GM10248 (cell line): ENCODE measurements at regions not wholly inside any gene's neighbourhood (a gene's known extent, or its start where the extent isn't known, plus 50 kb on each side); places are given as distances from the start of the nearest gene placed in this dataset.

Source experiments
- CTCF ChIA-PET: fragments of 300-600 bp; sonication (Branson Sonifier 250); formaldehyde crosslinking; extraction: SDS; loops from one replicate; lab custom pipeline; 2021; ENCODE audit warnings: antibody characterized with exemption; lab: Yijun Ruan, JAX
- POLR2A ChIA-PET: fragments of 350-650 bp; sonication (Branson Sonifier 250); formaldehyde crosslinking; extraction: SDS; loops from one replicate; lab custom pipeline; 2020; ENCODE audit warnings: antibody characterized with exemption; lab: Yijun Ruan, JAX
- DNase-seq: peaks from one replicate; pipeline ENCODE4 v3.0.0; 2012; ENCODE audit errors: extremely low spot score
- CTCF ChIP-seq: IDR thresholded peaks from 2 replicates; pipeline ENCODE4 v1.5.1; 2012; ENCODE audit warnings: mild to moderate bottlenecking, low read depth; ENCODE audit errors: extremely low read depth, missing control alignments, control extremely low read depth

DNA sequence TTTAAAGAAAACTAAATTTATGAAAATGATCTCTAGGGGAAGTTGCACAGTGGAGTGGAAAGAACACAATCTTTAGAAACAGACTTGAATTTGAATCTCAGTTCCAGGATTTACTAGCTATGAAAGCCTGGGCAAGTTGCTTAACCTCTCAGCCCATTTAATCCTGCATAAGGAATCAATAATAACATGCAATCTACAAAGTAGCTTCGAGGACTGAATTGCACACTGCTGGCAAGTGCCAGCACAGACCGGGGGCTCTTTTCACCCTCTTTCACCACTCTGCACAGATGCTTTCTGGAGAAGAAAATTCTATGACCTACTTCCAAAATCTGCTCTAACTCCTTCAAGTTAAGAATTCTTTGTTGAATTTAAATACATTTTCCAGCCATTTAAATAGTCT is 63.4 kb upstream of the ANK3 start:
- no peak for DNase-seq
- no peak for TF ChIP-seq CTCF
- CTCF ChIA-PET, result no interaction called here
- POLR2A ChIA-PET, result no interaction called here

- no peak for TF ChIP-seq CTCF
- POLR2A ChIA-PET, result no interaction called here
- CTCF ChIA-PET, result interaction anchor here (1.3 kb wide), 1 partner anchor 196 kb away, joined by 3 read pairs; no protein-coding TSS in a partner anchor
- DNase-seq, result no peak
Observed at GRCh38 chr10:60450291-60450690, 60.6 kb upstream of the ANK3 start.

GRCh38 chr10:60448246-60448645 is 58.6 kb upstream of the ANK3 start:
- DNase-seq, result no peak
- POLR2A ChIA-PET, result no interaction called here
- TF ChIP-seq CTCF, result no peak
- CTCF ChIA-PET, result no interaction called here

DNA sequence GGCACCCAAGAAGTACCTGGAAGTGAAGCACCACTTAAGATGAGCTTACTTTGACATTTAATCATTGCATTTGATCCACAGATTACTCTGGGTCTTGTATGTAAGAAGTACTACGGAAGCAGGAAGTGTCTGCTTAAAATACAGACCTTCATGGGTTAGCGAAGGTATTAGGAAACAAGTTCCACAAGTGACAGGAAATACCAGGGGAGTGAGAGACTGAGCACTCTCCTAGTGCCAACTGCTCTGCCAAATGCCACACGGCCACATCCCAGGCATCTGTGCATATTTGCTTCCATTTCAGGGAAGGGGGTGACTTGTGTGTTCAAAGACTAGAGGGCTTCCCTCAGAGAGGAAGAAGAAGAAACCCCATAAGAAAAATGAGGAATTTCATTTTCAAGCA is 57.2 kb upstream of the ANK3 start:
- ChIA-PET CTCF (interaction anchor here (1.0 to 1.5 kb wide), 3 partner anchors 9 to 332 kb away, joined by 3 read pairs; no protein-coding TSS in a partner anchor), POLR2A (no interaction called here)
- no peak for TF ChIP-seq CTCF
- no peak for DNase-seq

DNA sequence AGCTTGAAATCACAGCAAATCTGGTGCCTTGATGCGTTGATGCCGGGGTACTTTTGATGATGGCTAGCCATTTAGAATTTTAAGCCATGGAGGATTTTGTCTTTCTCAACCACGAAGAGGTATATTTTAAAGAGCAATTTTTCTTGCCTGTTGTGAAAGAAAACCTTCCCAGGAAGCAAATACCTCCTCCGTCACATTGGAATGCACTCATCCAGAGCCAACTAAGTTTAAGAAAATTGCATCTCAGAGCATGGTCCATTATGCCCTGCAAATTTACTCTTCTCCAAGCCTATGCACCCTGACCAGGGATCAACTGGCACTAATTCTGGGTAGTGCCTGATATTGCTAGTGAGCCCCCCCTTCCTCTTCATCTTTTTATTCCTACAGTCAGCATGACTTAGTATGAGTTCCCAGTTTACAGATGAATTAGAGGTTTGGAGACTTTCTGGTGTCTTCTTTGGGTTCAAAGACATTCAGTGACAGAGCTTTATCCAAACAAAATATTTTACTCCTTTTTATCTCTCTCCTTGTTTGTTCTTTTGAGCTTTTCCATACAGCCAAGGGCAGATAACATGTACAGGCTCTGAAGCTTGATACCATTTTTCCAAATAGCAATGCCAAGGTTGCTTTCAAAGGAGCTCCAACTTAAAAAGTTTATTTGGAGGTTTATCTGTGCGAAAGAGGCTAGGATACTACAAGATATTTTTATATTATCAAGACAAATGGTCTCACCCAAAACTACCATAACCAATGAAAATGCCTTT is 56.6 kb upstream of the ANK3 start:
- no peak for TF ChIP-seq CTCF
- DNase-seq, result no peak
- CTCF ChIA-PET, result interaction anchor here (0.7 to 1.6 kb wide), 5 partner anchors 8 to 332 kb away, joined by 3 read pairs; no protein-coding TSS in a partner anchor
- POLR2A ChIA-PET, result no interaction called here

DNA sequence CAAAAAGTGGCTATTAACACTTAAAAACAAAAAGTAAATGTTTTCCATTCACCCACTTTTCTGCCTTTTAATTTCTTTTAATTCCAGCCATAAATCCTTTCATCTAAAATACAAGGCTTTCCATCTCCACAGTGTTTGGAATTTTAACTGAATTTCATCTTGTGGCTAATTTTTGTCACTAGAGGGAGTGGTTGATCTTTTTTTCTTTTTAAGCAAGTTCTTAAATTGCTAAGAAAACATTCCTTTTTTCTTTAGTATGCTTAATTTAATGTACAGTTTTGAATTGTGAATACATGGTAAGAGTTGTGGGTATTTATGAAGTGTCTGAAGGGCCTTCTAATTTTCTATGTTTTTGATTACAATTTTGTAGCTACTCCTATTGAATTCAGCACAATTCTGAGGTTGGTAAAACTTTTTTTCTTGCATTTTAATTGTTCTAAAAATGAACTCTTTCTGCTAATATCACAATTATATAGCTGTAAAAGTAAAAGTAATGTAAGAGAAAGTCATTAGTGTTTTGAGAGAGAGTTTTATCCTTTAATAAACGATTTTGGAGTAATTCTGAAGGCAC is 54.9 kb upstream of the ANK3 start:
- no peak for TF ChIP-seq CTCF
- ChIA-PET POLR2A (no interaction called here), CTCF (interaction anchor here (1.2 to 3.3 kb wide), 4 partner anchors 10 to 324 kb away, joined by 3 to 13 read pairs (median 3); no protein-coding TSS in a partner anchor)
- DNase-seq, result no peak
